ENCODE measurements at regions not wholly inside any gene's neighbourhood (a gene's known extent, or its start where the extent isn't known, plus 50 kb on each side); places are given as distances from the start of the nearest gene placed in this dataset.

- TF ChIP-seq PRDM15 (CRISPR knock-in tag; IDR thresholded peaks at IDR 0.05) (no peak), CTCF (IDR thresholded peaks at IDR 0.05) (no peak), TEAD4 (CRISPR knock-in tag; IDR thresholded peaks at IDR 0.05) (no peak), SP1 (CRISPR knock-in tag; conservative IDR thresholded peaks at IDR 0.05) (no peak)
Observed at GRCh38 chr6:120384671-120385070, 949.6 kb downstream of the TBC1D32 start.
